GM19397 (cell line): ENCODE measurements at regions not wholly inside any gene's neighbourhood (a gene's known extent, or its start where the extent isn't known, plus 50 kb on each side); places are given as distances from the start of the nearest gene placed in this dataset.

Experiments
- ATAC-seq: cut with Tn5 transposase; IDR thresholded peaks from one replicate; pipeline ENCODE4 v1.9.1; 2021; ENCODE audit warnings: mild to moderate bottlenecking, moderate library complexity; ENCODE audit not compliant: unreplicated experiment

- no peak for ATAC-seq
Measured at GRCh38 chr4:153137159-153137558, 67.1 kb upstream of the TRIM2 start.

GRCh38 chr4:153137677-153138630 is 66.3 kb upstream of the TRIM2 start:
- no peak for ATAC-seq

GRCh38 chr4:153138736-153139135 is 65.5 kb upstream of the TRIM2 start:
- ATAC-seq, result no peak

GRCh38 chr4:153140294-153140693 is 63.9 kb upstream of the TRIM2 start:
- ATAC-seq, result no peak

- no peak for ATAC-seq
Measured at GRCh38 chr4:153141238-153141637, 63.0 kb upstream of the TRIM2 start.

GRCh38 chr4:153142700-153143438 is 61.4 kb upstream of the TRIM2 start:
- no peak for ATAC-seq

GRCh38 chr4:153143527-153144348 is 60.5 kb upstream of the TRIM2 start:
- no peak for ATAC-seq

GRCh38 chr4:153146031-153146430 is 58.2 kb upstream of the TRIM2 start:
- no peak for ATAC-seq

- no peak for ATAC-seq
Measured at GRCh38 chr4:153146961-153147360, 57.3 kb upstream of the TRIM2 start.

GRCh38 chr4:153148791-153149190 is 55.5 kb upstream of the TRIM2 start:
- ATAC-seq, result no peak

GRCh38 chr4:153151535-153152455 is 52.4 kb upstream of the TRIM2 start:
- no peak for ATAC-seq

- ATAC-seq, result peak; percentile 30
Measured at GRCh38 chr4:153152501-153153338, 51.5 kb upstream of the TRIM2 start.

GRCh38 chr4:153153339-153153871 is 50.8 kb upstream of the TRIM2 start:
- ATAC-seq, result peak; percentile 69

- no peak for ATAC-seq
Measured at GRCh38 chr4:153154007-153154975, 50.0 kb upstream of the TRIM2 start.
